Neural progenitor cell (in vitro differentiated cells): ENCODE measurements at regions not wholly inside any gene's neighbourhood (a gene's known extent, or its start where the extent isn't known, plus 50 kb on each side); places are given as distances from the start of the nearest gene placed in this dataset.

Experiments
- CTCF ChIP-seq: fragments of 200-600 bp; sonication (generic); IDR thresholded peaks from 2 replicates; pipeline ENCODE4 v1.5.1; 2017; ENCODE audit warnings: antibody characterized with exemption, mild to moderate bottlenecking
- EZH2 ChIP-seq: fragments of 200-600 bp; sonication (generic); IDR thresholded peaks from 2 replicates; pipeline ENCODE4 v1.6.1; 2017; ENCODE audit warnings: antibody characterized with exemption, mild to moderate bottlenecking, moderate library complexity
- EZH2phosphoT487 ChIP-seq: fragments of 200-600 bp; sonication (generic); IDR thresholded peaks from 2 replicates; pipeline ENCODE4 v1.6.1; 2017; ENCODE audit warnings: antibody characterized with exemption

GRCh38 chr20:1815502-1816085 is 79.6 kb upstream of the SIRPA start:
- TF ChIP-seq CTCF: no peak
- TF ChIP-seq EZH2: no peak
- no peak for TF ChIP-seq EZH2phosphoT487
